SU-DHL-6 (cell line): ENCODE measurements at regions not wholly inside any gene's neighbourhood (a gene's known extent, or its start where the extent isn't known, plus 50 kb on each side); places are given as distances from the start of the nearest gene placed in this dataset.
"Not testable (repeated sequence)": the region's sequence is repeated elsewhere in the genome, so short reads cannot be mapped to it uniquely, and the experiment has no call there.

ENCODE experiments used
- CTCF ChIP-seq: fragments of 200-600 bp; sonication (generic); IDR thresholded peaks from one replicate; pipeline ENCODE4 v1.5.1; 2017; ENCODE audit warnings: antibody characterized with exemption, mild to moderate bottlenecking, low read length, moderate library complexity; ENCODE audit not compliant: insufficient read depth, poor library complexity, severe bottlenecking
- EZH2phosphoT487 ChIP-seq: fragments of 200-600 bp; sonication (generic), shearing (Covaris generic); conservative IDR thresholded peaks from 2 replicates; pipeline ENCODE4 v1.6.1; 2018; ENCODE audit warnings: mild to moderate bottlenecking, antibody characterized with exemption, low read length, moderate library complexity, mixed read lengths

GRCh38 chr3:75312469-75312868 lies 351.7 kb upstream of the FRG2C start:
- not testable (repeated sequence) for TF ChIP-seq CTCF, EZH2phosphoT487
